ENCODE measurements at regions not wholly inside any gene's neighbourhood (a gene's known extent, or its start where the extent isn't known, plus 50 kb on each side); places are given as distances from the start of the nearest gene placed in this dataset.

GRCh38 chr11:29755474-29755873 is 261.4 kb downstream of the KCNA4 start:
- TF ChIP-seq CTCF (conservative IDR thresholded peaks at IDR 0.05; ENCODE audit: low read depth, low read length): no peak
- DNase-seq (ENCODE audit: low read depth): no peak
- H3K4me3 ChIP-seq (ENCODE audit: low read length): no peak overlapping the region

- no peak for DNase-seq (ENCODE audit: low read depth)
- no peak for TF ChIP-seq CTCF (conservative IDR thresholded peaks at IDR 0.05; ENCODE audit: low read depth, low read length)
- H3K4me3 ChIP-seq (ENCODE audit: low read length): no peak overlapping the region
Observed at GRCh38 chr11:29751618-29752017, 265.2 kb downstream of the KCNA4 start.

GRCh38 chr11:29750392-29750791 is 266.4 kb downstream of the KCNA4 start:
- no peak for TF ChIP-seq CTCF (conservative IDR thresholded peaks at IDR 0.05; ENCODE audit: low read depth, low read length)
- DNase-seq (ENCODE audit: low read depth): no peak
- H3K4me3 ChIP-seq (ENCODE audit: low read length): no peak overlapping the region

- TF ChIP-seq CTCF (conservative IDR thresholded peaks at IDR 0.05; ENCODE audit: low read depth, low read length): no peak
- H3K4me3 ChIP-seq (ENCODE audit: low read length): no peak overlapping the region
- DNase-seq (ENCODE audit: low read depth): no peak
Observed at GRCh38 chr11:29734287-29734686, 282.5 kb downstream of the KCNA4 start.

GRCh38 chr11:29713831-29714320 is 303.0 kb downstream of the KCNA4 start:
- no peak for DNase-seq (ENCODE audit: low read depth)
- no peak overlapping the region for H3K4me3 ChIP-seq (ENCODE audit: low read length)
- TF ChIP-seq CTCF (conservative IDR thresholded peaks at IDR 0.05; ENCODE audit: low read depth, low read length): no peak

GRCh38 chr11:29712616-29713015 is 304.2 kb downstream of the KCNA4 start:
- no peak for DNase-seq (ENCODE audit: low read depth)
- H3K4me3 ChIP-seq (ENCODE audit: low read length): no peak overlapping the region
- no peak for TF ChIP-seq CTCF (conservative IDR thresholded peaks at IDR 0.05; ENCODE audit: low read depth, low read length)

GRCh38 chr11:29707924-29708323 is 308.9 kb downstream of the KCNA4 start:
- TF ChIP-seq CTCF (conservative IDR thresholded peaks at IDR 0.05; ENCODE audit: low read depth, low read length): no peak
- no peak for DNase-seq (ENCODE audit: low read depth)
- H3K4me3 ChIP-seq (ENCODE audit: low read length): no peak overlapping the region
